WERI-Rb-1 (cell line): ENCODE measurements at regions not wholly inside any gene's neighbourhood (a gene's known extent, or its start where the extent isn't known, plus 50 kb on each side); places are given as distances from the start of the nearest gene placed in this dataset.

Experiments
- DNase-seq: peaks from one replicate; pipeline ENCODE4 v3.0.0-alpha.2; 2020
- H3K27ac ChIP-seq: fragments of 250-450 bp; sonication (Bioruptor Pico); 2 replicates; pipeline ENCODE4 v1.5.1; 2020; ENCODE audit warnings: mild to moderate bottlenecking, moderate library complexity
- H3K27me3 ChIP-seq: fragments of 250-450 bp; sonication (Bioruptor Pico); 2 replicates; pipeline ENCODE4 v1.5.1; 2021; ENCODE audit warnings: mild to moderate bottlenecking, low read depth, moderate library complexity; ENCODE audit not compliant: insufficient read depth, severe bottlenecking
- H3K36me3 ChIP-seq: fragments of 250-450 bp; sonication (Bioruptor Pico); 2 replicates; pipeline ENCODE4 v1.5.1; 2020; ENCODE audit warnings: mild to moderate bottlenecking, moderate library complexity
- H3K4me3 ChIP-seq: 2 replicates; pipeline ENCODE4 v1.5.1; 2011; ENCODE audit warnings: low read depth, mild to moderate bottlenecking, control low read depth, low read length
- H3K9me3 ChIP-seq: fragments of 250-450 bp; sonication (Bioruptor Pico); 2 replicates; pipeline ENCODE4 v1.5.1; 2021; ENCODE audit warnings: mild to moderate bottlenecking, moderate library complexity; ENCODE audit not compliant: severe bottlenecking
- CTCF ChIP-seq: IDR thresholded peaks from 2 replicates; pipeline ENCODE4 v1.5.1; 2011; ENCODE audit warnings: low read depth, mild to moderate bottlenecking, control low read depth, inconsistent platforms, low read length

- no peak for TF ChIP-seq CTCF
- Histone ChIP-seq H3K36me3 (no peaks in the 10 kb centered on the region), H3K4me3 (no peak overlapping the region), H3K27ac (no peak overlapping the region), H3K27me3 (no peaks in the 10 kb centered on the region), H3K9me3 (no peaks in the 10 kb centered on the region)
- no peak for DNase-seq
Observed at GRCh38 chr10:1952126-1953095, 215.1 kb upstream of the ADARB2 start.

GRCh38 chr10:1950803-1951495 is 213.6 kb upstream of the ADARB2 start:
- Histone ChIP-seq H3K4me3 (no peak overlapping the region), H3K27me3 (no peaks in the 10 kb centered on the region), H3K9me3 (no peaks in the 10 kb centered on the region), H3K27ac (no peak overlapping the region), H3K36me3 (no peaks in the 10 kb centered on the region)
- DNase-seq = no peak
- TF ChIP-seq CTCF = no peak

GRCh38 chr10:1947464-1948003 is 210.2 kb upstream of the ADARB2 start:
- Histone ChIP-seq H3K9me3 (no peaks in the 10 kb centered on the region), H3K36me3 (no peaks in the 10 kb centered on the region), H3K27me3 (no peaks in the 10 kb centered on the region), H3K27ac (no peak overlapping the region), H3K4me3 (no peak overlapping the region)
- no peak for TF ChIP-seq CTCF
- no peak for DNase-seq

GRCh38 chr10:1944487-1944886 is 207.2 kb upstream of the ADARB2 start:
- TF ChIP-seq CTCF = no peak
- no peaks in the 10 kb centered on the region for H3K36me3 ChIP-seq
- no peak overlapping the region for H3K27ac ChIP-seq
- no peak overlapping the region for H3K4me3 ChIP-seq
- DNase-seq = no peak
- no peaks in the 10 kb centered on the region for H3K9me3 ChIP-seq
- no peaks in the 10 kb centered on the region for H3K27me3 ChIP-seq

- Histone ChIP-seq H3K9me3 (no peaks in the 10 kb centered on the region), H3K36me3 (no peaks in the 10 kb centered on the region), H3K27me3 (no peaks in the 10 kb centered on the region), H3K4me3 (no peak overlapping the region), H3K27ac (no peak overlapping the region)
- no peak for TF ChIP-seq CTCF
- DNase-seq = no peak
Observed at GRCh38 chr10:1942478-1942877, 205.2 kb upstream of the ADARB2 start.
